HG02623 (cell line): ENCODE measurements at regions not wholly inside any gene's neighbourhood (a gene's known extent, or its start where the extent isn't known, plus 50 kb on each side); places are given as distances from the start of the nearest gene placed in this dataset.

Experiments used
- ATAC-seq: cut with Tn5 transposase; IDR thresholded peaks from one replicate; pipeline ENCODE4 v1.9.1; 2021; ENCODE audit warnings: moderate library complexity; ENCODE audit not compliant: unreplicated experiment

GRCh38 chr5:123865641-123866040, 353.7 kb downstream of the CSNK1G3 start:
- ATAC-seq = no peak

- ATAC-seq = no peak
Observed at GRCh38 chr5:123864578-123864977, 352.6 kb downstream of the CSNK1G3 start.

- no peak for ATAC-seq
Observed at GRCh38 chr5:123858938-123859337, 347.0 kb downstream of the CSNK1G3 start.

- ATAC-seq = no peak
Observed at GRCh38 chr5:123856766-123857165, 344.8 kb downstream of the CSNK1G3 start.

GRCh38 chr5:123855609-123856008, 343.6 kb downstream of the CSNK1G3 start:
- ATAC-seq = no peak

- no peak for ATAC-seq
Observed at GRCh38 chr5:123845356-123846100, 333.6 kb downstream of the CSNK1G3 start.

- ATAC-seq = no peak
Observed at GRCh38 chr5:123844873-123845272, 332.9 kb downstream of the CSNK1G3 start.

GRCh38 chr5:123835421-123835820, 323.4 kb downstream of the CSNK1G3 start:
- ATAC-seq = no peak

- ATAC-seq = no peak
Observed at GRCh38 chr5:123830575-123830974, 318.6 kb downstream of the CSNK1G3 start.

GRCh38 chr5:123827811-123828210, 315.8 kb downstream of the CSNK1G3 start:
- ATAC-seq = no peak

- ATAC-seq = no peak
Observed at GRCh38 chr5:123819833-123820232, 307.9 kb downstream of the CSNK1G3 start.

GRCh38 chr5:123819386-123819785, 307.4 kb downstream of the CSNK1G3 start:
- no peak for ATAC-seq

- ATAC-seq = no peak
Observed at GRCh38 chr5:123817267-123817666, 305.3 kb downstream of the CSNK1G3 start.

- no peak for ATAC-seq
Observed at GRCh38 chr5:123814801-123815470, 303.0 kb downstream of the CSNK1G3 start.

- ATAC-seq = no peak
Observed at GRCh38 chr5:123813937-123814624, 302.1 kb downstream of the CSNK1G3 start.

GRCh38 chr5:123813264-123813663, 301.3 kb downstream of the CSNK1G3 start:
- ATAC-seq = no peak

GRCh38 chr5:123811831-123812230, 299.9 kb downstream of the CSNK1G3 start:
- no peak for ATAC-seq

GRCh38 chr5:123810746-123811340, 298.9 kb downstream of the CSNK1G3 start:
- ATAC-seq = no peak

GRCh38 chr5:123810253-123810652, 298.3 kb downstream of the CSNK1G3 start:
- ATAC-seq = no peak

- no peak for ATAC-seq
Observed at GRCh38 chr5:123809594-123810221, 297.7 kb downstream of the CSNK1G3 start.
